ENCODE measurements at regions not wholly inside any gene's neighbourhood (a gene's known extent, or its start where the extent isn't known, plus 50 kb on each side); places are given as distances from the start of the nearest gene placed in this dataset.

GRCh38 chr3:17980863-17981262 is 238.4 kb upstream of the TBC1D5 start:
- H3K36me3 ChIP-seq: no peaks in the 10 kb centered on the region
- WGBS: 79% methylated on average over 2 of the region's 2 CpGs
- H3K4me3 ChIP-seq: no peak overlapping the region

GRCh38 chr3:17979911-17980310 is 237.5 kb upstream of the TBC1D5 start:
- TF ChIP-seq CTCF (IDR thresholded peaks at IDR 0.05): no peak
- H3K4me1 ChIP-seq: no peaks in the 10 kb centered on the region
- no peaks in the 10 kb centered on the region for H3K36me3 ChIP-seq
- H3K9me3 ChIP-seq: no peaks in the 10 kb centered on the region
- no peak for DNase-seq (ENCODE audit: low spot score in 2 of 2)
- WGBS: 75% methylated on average over 3 of the region's 3 CpGs
- H3K27ac ChIP-seq: no peak overlapping the region
- H3K27me3 ChIP-seq: peaks cover 7% of the 10 kb centered on the region
- no peak overlapping the region for H3K4me3 ChIP-seq

More at GRCh38 chr3:17980863-17981262, 238.4 kb upstream of the TBC1D5 start:
- H3K4me1 ChIP-seq: peaks cover 1% of the 10 kb centered on the region
- peaks cover 7% of the 10 kb centered on the region for H3K27me3 ChIP-seq
- no peaks in the 10 kb centered on the region for H3K9me3 ChIP-seq
- no peak for DNase-seq (ENCODE audit: low spot score in 2 of 2)
- TF ChIP-seq CTCF (IDR thresholded peaks at IDR 0.05) (no peak), EP300 (IDR thresholded peaks at IDR 0.05) (no peak), POLR2AphosphoS5 (IDR thresholded peaks at IDR 0.05) (no peak)
- H3K27ac ChIP-seq: no peak overlapping the region

- no peak overlapping the region for H3K27ac ChIP-seq
- no peaks in the 10 kb centered on the region for H3K36me3 ChIP-seq
- TF ChIP-seq CTCF (IDR thresholded peaks at IDR 0.05) (no peak), POLR2AphosphoS5 (IDR thresholded peaks at IDR 0.05) (no peak), POLR2A (IDR thresholded peaks at IDR 0.05) (no peak), EP300 (IDR thresholded peaks at IDR 0.05) (no peak)
- no peaks in the 10 kb centered on the region for H3K9me3 ChIP-seq
- 65% methylated on average over 2 of the region's 2 CpGs for WGBS
- no peaks in the 10 kb centered on the region for H3K4me1 ChIP-seq
- DNase-seq (ENCODE audit: low spot score in 2 of 2): no peak
- H3K27me3 ChIP-seq: peaks cover under 1% of the 10 kb centered on the region
- H3K4me3 ChIP-seq: no peak overlapping the region
Measured at GRCh38 chr3:17979252-17979651, 236.8 kb upstream of the TBC1D5 start.

- no peak for DNase-seq (ENCODE audit: low spot score in 2 of 2)
Measured at GRCh38 chr3:17974206-17974841, 231.9 kb upstream of the TBC1D5 start.

More at GRCh38 chr3:17974206-17974841, 231.9 kb upstream of the TBC1D5 start:
- no peaks in the 10 kb centered on the region for H3K4me1 ChIP-seq
- H3K27me3 ChIP-seq: no peaks in the 10 kb centered on the region
- TF ChIP-seq POLR2AphosphoS5 (IDR thresholded peaks at IDR 0.05) (no peak), POLR2A (IDR thresholded peaks at IDR 0.05) (no peak), EP300 (IDR thresholded peaks at IDR 0.05) (no peak), CTCF (IDR thresholded peaks at IDR 0.05) (no peak)
- H3K9me3 ChIP-seq: no peaks in the 10 kb centered on the region
- 88% methylated on average over 1 of the region's 1 CpG for WGBS
- no peak overlapping the region for H3K27ac ChIP-seq
- no peak overlapping the region for H3K4me3 ChIP-seq
- H3K36me3 ChIP-seq: no peaks in the 10 kb centered on the region

Measured in suprapubic skin (tissue), 4 donors.